ENCODE measurements at regions not wholly inside any gene's neighbourhood (a gene's known extent, or its start where the extent isn't known, plus 50 kb on each side); places are given as distances from the start of the nearest gene placed in this dataset.
"Not testable (repeated sequence)": the region's sequence is repeated elsewhere in the genome, so short reads cannot be mapped to it uniquely, and the experiment has no call there.

DNA sequence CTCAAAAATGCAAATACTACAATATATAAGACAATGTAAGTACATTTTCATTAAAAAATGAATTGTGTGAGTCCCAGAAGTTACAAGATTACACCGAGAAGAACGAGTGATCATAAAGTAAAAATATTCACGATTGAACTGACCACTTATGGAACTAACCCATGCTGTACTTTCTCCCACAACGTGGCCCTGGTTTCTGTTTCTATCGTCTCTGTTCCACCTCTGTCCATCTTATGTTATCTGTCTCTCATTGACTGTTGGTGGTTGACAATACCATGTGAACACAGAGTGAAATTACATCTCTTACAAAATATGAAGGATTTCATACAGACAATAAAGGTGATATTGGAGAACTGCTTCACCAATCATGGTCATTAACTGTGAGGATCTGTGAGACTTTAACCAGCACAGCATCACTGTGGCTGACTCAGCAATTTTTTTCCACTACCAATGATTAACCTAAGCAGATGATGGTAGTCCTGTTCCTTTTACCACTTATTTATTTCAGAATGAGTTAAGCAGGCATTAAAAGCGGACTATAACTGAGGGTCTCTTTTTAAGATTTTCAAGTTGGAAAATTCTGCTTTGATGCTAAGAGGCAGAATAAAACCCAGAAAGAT, 165.1 kb downstream of the TGFB2 start:
- ATAC-seq (no peak), DNase-seq (no peak)
- intact Hi-C loops (cut with DNase I) = no loop called here
- no peak for TF ChIP-seq CTCF (IDR thresholded peaks at IDR 0.05)
- no peaks in the 10 kb centered on the region for H3K4me1 ChIP-seq
- H3K27me3 ChIP-seq = no peaks in the 10 kb centered on the region
- no peak overlapping the region for H3K27ac ChIP-seq
- H3K9me3 ChIP-seq = no peaks in the 10 kb centered on the region
- no peak overlapping the region for H3K4me3 ChIP-seq
- H3K36me3 ChIP-seq = no peaks in the 10 kb centered on the region

DNA sequence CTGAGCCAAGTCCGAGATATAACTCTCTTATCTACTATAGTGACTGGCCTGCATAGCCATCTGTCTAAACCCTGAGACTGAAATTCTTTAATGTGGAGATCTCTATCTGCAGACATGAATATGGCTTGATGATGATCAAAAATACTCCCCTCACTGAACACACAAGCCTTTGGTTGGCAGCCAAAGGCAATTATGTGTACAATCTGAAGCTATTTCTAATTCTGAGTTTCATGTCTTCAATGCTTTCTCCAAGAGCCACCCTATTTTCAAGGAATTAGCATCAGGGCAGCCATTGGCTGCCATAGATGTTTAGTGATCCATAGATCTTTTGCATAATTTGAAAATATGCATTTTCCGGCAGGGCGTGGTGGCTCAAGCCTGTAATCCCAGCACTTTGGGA, 168.2 kb downstream of the TGFB2 start:
- Histone ChIP-seq H3K36me3 (no peaks in the 10 kb centered on the region), H3K27ac (no peak overlapping the region), H3K4me1 (no peaks in the 10 kb centered on the region), H3K27me3 (no peaks in the 10 kb centered on the region), H3K4me3 (no peak overlapping the region), H3K9me3 (no peaks in the 10 kb centered on the region)
- intact Hi-C loops (cut with DNase I) = no loop called here
- DNase-seq (no peak), ATAC-seq (no peak)
- no peak for TF ChIP-seq CTCF (IDR thresholded peaks at IDR 0.05)

GRCh38 chr1:218514689-218515088, 169.6 kb downstream of the TGFB2 start:
- no peak for TF ChIP-seq CTCF (IDR thresholded peaks at IDR 0.05)
- no peak for ATAC-seq
- H3K27me3 ChIP-seq = no peaks in the 10 kb centered on the region
- H3K36me3 ChIP-seq = no peaks in the 10 kb centered on the region
- H3K27ac ChIP-seq = no peak overlapping the region
- no peak overlapping the region for H3K4me3 ChIP-seq
- intact Hi-C loops (cut with DNase I) = no loop called here
- no peak for DNase-seq
- H3K4me1 ChIP-seq = no peaks in the 10 kb centered on the region
- H3K9me3 ChIP-seq = no peaks in the 10 kb centered on the region

DNA sequence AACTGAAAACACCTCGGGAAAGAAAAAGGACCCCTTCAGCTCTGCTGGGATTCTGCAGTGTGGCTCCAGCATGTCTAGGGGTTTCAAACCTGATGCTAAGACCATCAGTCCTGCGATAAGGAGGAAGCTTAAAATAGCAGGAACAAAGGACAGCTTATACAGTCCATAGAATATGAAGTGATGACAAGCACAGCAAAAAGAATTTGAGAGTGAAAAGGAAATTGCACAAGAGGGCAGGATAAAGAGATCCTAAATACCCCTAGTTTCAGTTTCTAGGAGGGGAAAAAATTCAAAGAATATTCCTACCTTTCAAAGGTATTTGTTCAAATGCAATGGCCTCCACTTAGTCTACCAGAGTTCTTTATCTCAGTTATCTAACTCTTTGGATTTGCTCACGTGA, 171.4 kb downstream of the TGFB2 start:
- no peaks in the 10 kb centered on the region for H3K36me3 ChIP-seq
- H3K27me3 ChIP-seq = no peaks in the 10 kb centered on the region
- H3K4me1 ChIP-seq = no peaks in the 10 kb centered on the region
- ATAC-seq = no peak
- no peak for DNase-seq
- H3K9me3 ChIP-seq = no peaks in the 10 kb centered on the region
- no peak overlapping the region for H3K27ac ChIP-seq
- intact Hi-C loops (cut with DNase I) = no loop called here
- no peak for TF ChIP-seq CTCF (IDR thresholded peaks at IDR 0.05)
- no peak overlapping the region for H3K4me3 ChIP-seq

GRCh38 chr1:218517459-218517858, 172.3 kb downstream of the TGFB2 start:
- H3K27me3 ChIP-seq = no peaks in the 10 kb centered on the region
- no peak overlapping the region for H3K27ac ChIP-seq
- no peak for TF ChIP-seq CTCF (IDR thresholded peaks at IDR 0.05)
- no peaks in the 10 kb centered on the region for H3K9me3 ChIP-seq
- ATAC-seq (no peak), DNase-seq (no peak)
- H3K4me3 ChIP-seq = no peak overlapping the region
- H3K36me3 ChIP-seq = no peaks in the 10 kb centered on the region
- no peaks in the 10 kb centered on the region for H3K4me1 ChIP-seq
- intact Hi-C loops (cut with DNase I) = no loop called here

GRCh38 chr1:218518216-218518740, 173.1 kb downstream of the TGFB2 start:
- DNase-seq = no peak
- ATAC-seq = no peak
- intact Hi-C loops (cut with DNase I) = no loop called here
- no peak for TF ChIP-seq CTCF (IDR thresholded peaks at IDR 0.05)
- Histone ChIP-seq H3K4me1 (no peaks in the 10 kb centered on the region), H3K4me3 (no peak overlapping the region), H3K9me3 (no peaks in the 10 kb centered on the region), H3K27ac (no peak overlapping the region), H3K36me3 (no peaks in the 10 kb centered on the region), H3K27me3 (no peaks in the 10 kb centered on the region)

DNA sequence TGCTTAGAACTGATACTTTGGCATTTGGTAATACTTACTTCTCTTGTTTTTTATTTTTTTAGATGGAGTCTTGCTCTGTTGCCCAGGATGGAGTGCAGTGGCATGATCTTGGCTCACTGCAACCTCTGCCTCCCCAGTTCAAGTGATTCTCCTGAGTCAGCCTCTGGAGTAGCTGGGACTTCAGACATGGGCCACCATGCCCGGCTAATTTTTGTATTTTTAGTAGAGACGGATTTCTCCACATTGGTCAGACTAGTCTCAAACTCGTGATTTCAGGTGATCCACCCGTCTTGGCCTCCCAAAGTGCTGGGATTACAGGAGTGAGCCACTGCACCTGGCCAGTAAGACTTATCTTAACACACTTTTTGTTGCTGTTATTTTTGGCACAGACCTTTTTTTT, 175.5 kb downstream of the TGFB2 start:
- H3K27me3 ChIP-seq; ATAC-seq; H3K9me3 ChIP-seq; H3K4me1 ChIP-seq; H3K4me3 ChIP-seq; DNase-seq; H3K27ac ChIP-seq; intact Hi-C loops (cut with DNase I); H3K36me3 ChIP-seq: not testable (repeated sequence)
